GM12878 (cell line): ENCODE measurements at regions not wholly inside any gene's neighbourhood (a gene's known extent, or its start where the extent isn't known, plus 50 kb on each side); places are given as distances from the start of the nearest gene placed in this dataset.

ENCODE experiments used
- ATAC-seq: fragments of 200-7000 bp; cut with Tn5 transposase; 3 replicates; pipeline ENCODE4 v1.9.1; 2020; ENCODE audit warnings: mild to moderate bottlenecking, moderate library complexity
- BruUV-seq: library from RNA; stranded (reverse); fragments of 400-500 nt; replicated peaks from 2 replicates; lab custom pipeline; 2021; lab: Mats Ljungman, UMichigan
- CTCF ChIA-PET: fragments of 300-600 bp; sonication (Branson Sonifier 250); formaldehyde crosslinking; extraction: SDS; loops from one replicate; lab custom pipeline; 2021; ENCODE audit warnings: inconsistent platforms; lab: Yijun Ruan, JAX
- POLR2A ChIA-PET: fragments of 350-600 bp; formaldehyde crosslinking; extraction: SDS; loops from one replicate; lab custom pipeline; 2021; ENCODE audit warnings: inconsistent platforms; lab: Charles Lee
- RAD21 ChIA-PET: fragments of 300-600 bp; sonication (Branson Sonifier 250); formaldehyde crosslinking; loops from one replicate; lab custom pipeline; 2023; ENCODE audit warnings: antibody characterized with exemption; ENCODE audit not compliant: unreplicated experiment; lab: Charles Lee
- SMC1A ChIA-PET: fragments of 300-600 bp; sonication (Branson Sonifier 250); formaldehyde crosslinking; loops from one replicate; lab custom pipeline; 2023; ENCODE audit not compliant: unreplicated experiment, uncharacterized antibody; lab: Charles Lee
- DNase-seq: peaks from one replicate; pipeline ENCODE4 v3.0.0-alpha.2; 2011; ENCODE audit warnings: low read depth, low spot score
- FAIRE-seq: peaks from 3 replicates; lab custom pipeline; 2011; peaks lifted over from hg19 to GRCh38; lab: Jason Lieb, UNC
- H2AFZ ChIP-seq: 2 replicates; pipeline ENCODE4 v1.6.0; 2011; ENCODE audit warnings: low read depth, low read length, control low read depth; ENCODE audit not compliant: control insufficient read depth
- H3K27ac ChIP-seq: 2 replicates; pipeline ENCODE4 v1.5.1; 2011; ENCODE audit warnings: control low read depth; ENCODE audit not compliant: control insufficient read depth, insufficient read depth
- H3K27me3 ChIP-seq, 2 experiments: replicated peaks in 1 of 2; 2 replicates each; pipeline versions ENCODE4 v1.6.0 to v1.6.1; 2011; ENCODE audit warnings: low read length in 1 of 2; ENCODE audit not compliant: control insufficient read depth in 2 of 2, insufficient read depth in 2 of 2
- H3K36me3 ChIP-seq, 2 experiments: 2 replicates each; pipeline ENCODE4 v1.5.1; 2011; ENCODE audit warnings: low read length in 1 of 2; ENCODE audit not compliant: control insufficient read depth in 2 of 2, insufficient read depth in 2 of 2
- H3K4me1 ChIP-seq: 2 replicates; pipeline ENCODE4 v1.6.1; 2011; ENCODE audit warnings: mild to moderate bottlenecking, low read length, moderate library complexity, mixed read lengths; ENCODE audit not compliant: control insufficient read depth, insufficient read depth
- H3K4me2 ChIP-seq: 2 replicates; pipeline ENCODE4 v1.6.0; 2011; ENCODE audit warnings: control low read depth; ENCODE audit not compliant: control insufficient read depth, insufficient read depth
- H3K4me3 ChIP-seq: fragments of 200-600 bp; sonication (generic); 2 replicates; pipeline ENCODE4 v1.5.1; 2016
- H3K79me2 ChIP-seq: 2 replicates; pipeline ENCODE4 v1.6.0; 2011; ENCODE audit warnings: low read length; ENCODE audit not compliant: control insufficient read depth, insufficient read depth
- H3K9ac ChIP-seq: 2 replicates; pipeline ENCODE4 v1.8.0; 2011; ENCODE audit warnings: low read length, control low read depth, mixed read lengths; ENCODE audit not compliant: control insufficient read depth, insufficient read depth
- H3K9me3 ChIP-seq: replicated peaks from 3 replicates; pipeline ENCODE4 v1.5.1; 2011; ENCODE audit warnings: mild to moderate bottlenecking, low read length; ENCODE audit not compliant: control insufficient read depth, insufficient read depth
- H4K20me1 ChIP-seq: 2 replicates; pipeline ENCODE4 v1.6.0; 2011; ENCODE audit not compliant: control insufficient read depth, insufficient read depth
- ATF2 ChIP-seq: IDR thresholded peaks from 2 replicates; pipeline ENCODE4 v1.6.1; 2012; ENCODE audit warnings: low read length, inconsistent platforms
- BCLAF1 ChIP-seq: fragments of 450-650 bp; IDR thresholded peaks from 2 replicates; pipeline ENCODE4 v1.6.1; 2017; ENCODE audit warnings: antibody characterized with exemption, mild to moderate bottlenecking, moderate library complexity
- PML ChIP-seq: IDR thresholded peaks from 2 replicates; pipeline ENCODE4 v1.6.1; 2012; ENCODE audit warnings: low read length, inconsistent platforms
- POLR2AphosphoS5 ChIP-seq: IDR thresholded peaks from 2 replicates; pipeline ENCODE4 v1.6.1; 2011; ENCODE audit warnings: mild to moderate bottlenecking, low read length, inconsistent platforms
- WGBS: methylation state at CpG from one replicate; pipeline ENCODE4 v1.1.6; 2016; ENCODE audit warnings: low lambda C conversion rate; ENCODE audit not compliant: insufficient replicate concordance, insufficient coverage; ENCODE audit errors: missing lambda C conversion rate; 5-methylcytosine and 5-hydroxymethylcytosine counted together
- in situ Hi-C: fragments of 300-500 bp; cut with MboI; formaldehyde crosslinking; loops from 9 replicates; pipeline ENCODE4 v1.14.3; 2018; ENCODE audit warnings: mixed read lengths
- intact Hi-C: fragments of 100-400 bp; cut with micrococcal nuclease; formaldehyde crosslinking; loops from one replicate; pipeline ENCODE4 v1.14.2; 2022; ENCODE audit not compliant: unreplicated experiment

GRCh38 chrX:39206399-39207145, 405.3 kb downstream of the MID1IP1 start:
- ChIA-PET CTCF (no interaction called here), RAD21 (interaction anchor here (1.2 to 1.8 kb wide), 2 partner anchors 9 to 10 kb away, joined by 4 to 5 read pairs; no protein-coding TSS in a partner anchor), SMC1A (interaction anchor here (1.0 to 1.9 kb wide), 6 partner anchors 10 to 54 kb away, joined by 3 to 5 read pairs (median 4); no protein-coding TSS in a partner anchor), POLR2A (no interaction called here)
- Histone ChIP-seq H2AFZ (no peak overlapping the region), H3K4me2 (no peak overlapping the region), H3K79me2 (no peaks in the 10 kb centered on the region), H3K27ac (no peak overlapping the region), H3K4me1 (no peaks in the 10 kb centered on the region), H3K27me3 (no peaks in the 10 kb centered on the region), H3K4me3 (no peak overlapping the region), H3K9me3 (no peaks in the 10 kb centered on the region), H3K9ac (no peak overlapping the region), H4K20me1 (no peaks in the 10 kb centered on the region), H3K36me3 (no peaks in the 10 kb centered on the region)
- intact Hi-C loops (no loop called here), in situ Hi-C loops (no loop called here)
- DNase-seq (no peak), FAIRE-seq (no peak), ATAC-seq (no peak)
- BruUV-seq, result no TSS peak
- TF ChIP-seq PML (no peak), POLR2AphosphoS5 (no peak), ATF2 (no peak), BCLAF1 (no peak)
- 12% methylated on average over 4 of the region's 4 CpGs for WGBS
